ENCODE measurements at regions not wholly inside any gene's neighbourhood (a gene's known extent, or its start where the extent isn't known, plus 50 kb on each side); places are given as distances from the start of the nearest gene placed in this dataset.

DNA sequence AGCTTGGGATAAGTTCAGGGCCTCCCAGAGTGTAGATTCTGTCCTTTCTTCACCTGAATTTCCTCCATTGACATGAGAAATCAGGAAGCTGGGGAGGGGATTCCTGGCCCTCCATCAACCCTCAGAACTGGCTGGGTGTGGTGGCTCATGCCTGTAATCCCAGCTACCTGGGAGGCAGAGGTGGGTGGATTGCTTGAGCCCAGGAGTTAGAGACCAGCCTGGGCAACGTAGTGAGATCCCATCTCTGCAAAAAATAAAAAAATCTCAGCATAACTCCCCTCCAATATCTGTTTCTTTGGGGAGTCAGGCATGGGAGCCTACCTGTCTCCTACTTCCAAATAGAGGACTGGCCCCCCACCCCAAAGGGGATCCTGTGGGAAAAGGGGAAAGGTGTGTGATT, 59.8 kb upstream of the TBX3 start:
- TF ChIP-seq EZH2 (IDR thresholded peaks at IDR 0.05; ENCODE audit: insufficient read depth, poor library complexity, severe bottlenecking): no peak
- TF ChIP-seq EZH2phosphoT487 (IDR thresholded peaks at IDR 0.05; ENCODE audit: insufficient read depth, low read depth): no peak

Measured in GM23248 (cell line).